Renal cortical epithelial cell (primary cell): ENCODE measurements at regions not wholly inside any gene's neighbourhood (a gene's known extent, or its start where the extent isn't known, plus 50 kb on each side); places are given as distances from the start of the nearest gene placed in this dataset.
A peak's percentile ranks its signal among the peaks of the same experiment; 100 is the strongest.

ENCODE experiments used
- DNase-seq: peaks from one replicate; pipeline ENCODE4 v3.0.0-alpha.2; 2011; ENCODE audit warnings: low read depth

DNA sequence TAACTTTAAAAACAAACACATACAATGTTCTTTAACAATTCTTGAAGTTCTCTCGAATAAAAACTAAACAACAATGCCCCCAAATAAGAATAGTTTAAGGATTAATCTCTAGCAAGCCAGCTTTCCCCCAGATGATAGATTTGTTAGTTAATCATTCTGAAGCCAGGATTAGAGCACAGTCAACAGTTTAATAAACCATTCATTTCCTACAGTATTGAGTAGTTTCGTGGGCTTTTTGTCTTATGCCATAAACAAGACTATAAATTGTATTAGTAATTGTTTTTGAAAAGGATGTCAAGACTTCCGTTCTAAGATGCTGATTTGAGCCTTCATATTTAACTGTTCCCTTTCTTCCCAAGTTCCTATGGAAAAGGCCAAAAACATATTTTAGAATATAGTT, 136.6 kb downstream of the PIK3R1 start:
- DNase-seq, result peak; percentile 51

GRCh38 chr5:68353605-68354004, 138.0 kb downstream of the PIK3R1 start:
- no peak for DNase-seq

GRCh38 chr5:68354315-68354714, 138.8 kb downstream of the PIK3R1 start:
- DNase-seq, result no peak

- no peak for DNase-seq
Observed at GRCh38 chr5:68356216-68356615, 140.7 kb downstream of the PIK3R1 start.

GRCh38 chr5:68356623-68357022, 141.1 kb downstream of the PIK3R1 start:
- no peak for DNase-seq

GRCh38 chr5:68359699-68360098, 144.1 kb downstream of the PIK3R1 start:
- DNase-seq, result no peak

DNA sequence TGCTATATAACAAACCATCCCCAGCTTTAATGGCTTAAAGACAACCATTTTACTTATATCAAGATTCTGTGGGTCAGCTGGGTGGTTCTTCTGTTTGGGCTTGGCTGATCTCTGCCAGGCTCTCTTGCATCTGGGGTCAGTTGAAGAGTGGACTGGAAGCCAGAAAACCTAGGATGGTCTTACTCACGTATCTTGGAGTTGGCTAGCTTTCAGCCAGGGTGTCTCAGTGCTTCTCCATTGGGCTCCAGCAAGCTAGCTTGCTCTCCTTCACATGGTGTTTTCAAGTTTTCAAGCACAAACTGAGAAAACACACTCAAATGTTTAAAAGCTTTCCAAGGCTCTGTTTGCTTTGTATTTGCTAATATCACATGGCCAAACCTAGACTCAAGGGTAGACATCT, 146.8 kb downstream of the PIK3R1 start:
- no peak for DNase-seq

DNA sequence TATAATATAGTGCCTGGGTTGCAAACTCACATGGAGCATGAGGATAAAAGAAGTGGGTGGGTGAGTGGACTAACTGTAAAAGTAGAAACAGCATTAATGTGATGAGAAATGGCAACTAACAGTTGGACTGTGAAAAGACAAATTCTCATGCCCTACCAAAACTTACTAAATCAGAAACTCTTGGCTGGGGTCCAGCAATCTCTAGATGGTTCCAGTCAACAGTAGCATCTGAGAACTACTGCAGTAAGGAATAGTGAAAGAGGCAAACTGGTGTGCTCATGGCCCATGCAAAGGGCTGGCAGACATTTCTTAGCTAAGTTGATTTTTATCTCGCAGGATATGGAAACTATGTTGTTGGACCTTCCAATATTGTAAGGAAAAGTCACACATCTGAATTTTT, 150.3 kb downstream of the PIK3R1 start:
- DNase-seq, result no peak

- DNase-seq, result no peak
Observed at GRCh38 chr5:68367287-68367686, 151.7 kb downstream of the PIK3R1 start.

DNA sequence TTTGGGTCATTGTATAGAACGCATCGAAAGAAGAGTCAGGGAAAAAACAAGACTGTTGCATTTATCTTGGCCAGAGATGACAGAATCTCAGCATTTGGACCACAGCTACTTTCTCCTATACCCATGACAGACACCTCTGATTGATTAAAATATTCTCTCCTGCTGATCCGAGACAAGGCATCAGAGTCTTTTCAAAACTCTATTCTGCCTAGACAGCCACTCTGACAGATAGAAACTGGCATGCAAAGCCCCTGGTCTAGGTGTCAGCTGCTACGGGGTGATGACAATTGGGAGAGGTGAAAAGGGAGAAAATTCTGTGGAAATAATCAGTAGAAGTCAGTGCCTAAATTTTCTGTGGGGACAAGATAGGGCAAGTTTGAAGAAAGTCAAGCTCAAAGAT, 152.2 kb downstream of the PIK3R1 start:
- DNase-seq, result no peak

DNA sequence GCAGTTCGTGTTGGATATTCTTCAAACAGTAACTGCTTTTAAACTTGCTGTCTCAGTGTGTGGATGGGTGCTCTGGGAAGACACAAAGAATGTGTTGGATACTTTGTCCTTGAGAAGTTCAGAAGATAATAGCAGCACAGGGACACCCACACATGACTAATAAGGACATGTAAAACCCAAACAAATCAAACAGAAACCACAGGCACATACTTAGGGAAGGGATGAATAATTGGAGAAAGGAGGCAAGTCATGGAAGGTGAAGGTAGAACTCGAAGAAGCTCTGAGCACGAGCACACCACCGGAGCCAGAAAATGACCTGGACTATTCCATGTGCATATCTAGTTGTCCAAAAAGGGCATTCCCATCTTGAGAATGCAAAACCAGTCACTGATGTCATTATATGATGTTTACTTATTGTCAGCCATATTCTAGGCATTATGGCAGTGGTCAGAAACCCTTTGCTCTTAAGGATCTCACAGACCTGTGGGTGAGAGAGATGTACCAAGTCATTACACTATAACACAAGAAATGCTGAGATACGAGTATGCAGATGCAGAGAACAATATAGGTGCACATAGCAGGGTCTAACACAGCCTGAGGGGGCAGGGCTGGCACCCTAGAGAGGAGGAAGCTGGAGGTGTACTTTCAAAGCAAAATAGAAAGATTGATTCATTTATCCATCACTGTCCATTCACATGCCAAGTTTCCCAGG, 152.9 kb downstream of the PIK3R1 start:
- DNase-seq, result peak; percentile 36

DNA sequence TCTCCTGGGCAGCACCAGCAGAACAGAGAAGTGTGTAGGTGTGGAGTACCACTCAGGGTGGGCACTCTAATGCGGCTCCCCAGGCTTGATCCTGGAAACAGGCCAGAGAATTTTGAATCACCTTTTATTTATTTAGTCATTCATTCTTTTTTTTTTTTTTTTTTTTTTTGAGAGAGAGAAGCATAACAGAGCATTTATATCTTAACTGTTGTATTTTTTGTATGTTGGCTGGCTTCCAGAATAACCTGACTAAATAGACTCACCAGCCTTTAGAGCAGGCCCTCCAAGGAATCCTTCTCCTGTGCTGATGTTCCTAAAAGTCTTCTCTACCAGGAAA, 153.4 kb downstream of the PIK3R1 start:
- DNase-seq, result peak; percentile 43

DNA sequence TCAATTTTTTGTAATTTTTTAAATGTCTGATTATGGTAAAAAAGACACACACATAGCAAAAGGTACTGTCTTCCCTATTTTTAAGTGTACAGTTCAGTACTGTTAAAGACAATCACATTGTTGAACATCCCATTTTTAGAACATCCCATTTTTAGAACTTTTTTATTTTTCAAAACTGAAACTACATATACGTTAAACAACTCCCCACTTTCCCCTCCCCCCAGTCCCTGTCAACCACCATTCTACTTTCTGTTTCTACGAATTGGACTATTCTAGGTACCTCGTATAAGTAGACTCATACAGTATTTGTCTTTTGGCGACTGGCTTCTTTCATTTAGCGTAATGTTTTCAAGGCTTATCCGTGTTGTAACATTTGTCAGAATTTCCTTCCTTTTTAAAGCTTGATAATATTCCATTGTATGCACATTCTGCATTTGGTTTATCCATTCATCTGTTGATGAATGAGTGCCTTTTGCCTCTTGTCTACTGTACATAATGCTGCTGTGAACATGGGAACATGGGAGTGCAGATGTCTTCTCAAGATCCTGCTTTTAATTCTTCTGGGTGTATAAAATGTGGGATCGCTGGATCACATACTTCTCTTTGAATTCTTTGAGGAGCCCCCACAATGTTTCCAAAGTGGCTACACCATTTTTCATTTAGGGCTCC, 154.0 kb downstream of the PIK3R1 start:
- DNase-seq, result no peak

DNA sequence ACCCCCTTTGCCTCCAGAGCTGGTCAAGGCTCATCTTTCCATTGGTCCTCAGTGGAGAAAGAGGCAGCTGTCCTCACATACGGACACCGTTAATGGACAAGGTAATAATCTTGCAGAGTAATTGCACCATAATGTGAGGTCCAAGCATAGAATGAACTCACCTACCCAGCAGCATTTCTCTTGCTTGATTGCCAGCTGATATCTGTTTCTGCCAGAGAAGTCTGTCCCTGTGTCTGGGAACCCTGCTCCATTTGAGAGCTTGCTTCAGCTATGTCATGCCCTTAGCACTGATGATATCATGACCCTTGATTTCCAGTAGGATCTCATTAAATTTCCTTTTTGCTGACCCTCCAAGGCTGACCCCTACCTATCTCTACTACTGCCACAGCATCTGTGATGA, 154.6 kb downstream of the PIK3R1 start:
- DNase-seq, result no peak

- DNase-seq, result no peak
Observed at GRCh38 chr5:68371607-68372006, 156.1 kb downstream of the PIK3R1 start.

DNA sequence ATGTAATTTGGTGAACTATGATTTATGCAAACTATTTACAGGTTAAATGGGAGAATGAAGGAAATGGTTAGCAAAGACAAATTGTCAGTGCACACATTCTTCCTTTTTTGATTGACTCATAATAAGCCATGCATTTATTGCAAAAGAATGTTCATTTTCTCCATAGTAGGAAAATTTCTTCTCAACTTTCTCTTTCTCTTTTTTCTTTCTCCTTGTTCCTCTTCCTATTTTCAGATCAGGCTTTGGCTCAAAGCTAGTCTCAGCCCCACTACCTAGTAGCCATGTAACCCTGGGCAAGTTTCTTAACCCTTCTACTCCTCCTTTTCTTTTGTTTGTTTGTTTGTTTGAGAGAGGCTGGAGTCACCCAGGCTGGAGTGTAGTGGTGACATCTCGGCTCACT, 156.6 kb downstream of the PIK3R1 start:
- DNase-seq, result no peak

GRCh38 chr5:68373050-68373449, 157.5 kb downstream of the PIK3R1 start:
- no peak for DNase-seq

DNA sequence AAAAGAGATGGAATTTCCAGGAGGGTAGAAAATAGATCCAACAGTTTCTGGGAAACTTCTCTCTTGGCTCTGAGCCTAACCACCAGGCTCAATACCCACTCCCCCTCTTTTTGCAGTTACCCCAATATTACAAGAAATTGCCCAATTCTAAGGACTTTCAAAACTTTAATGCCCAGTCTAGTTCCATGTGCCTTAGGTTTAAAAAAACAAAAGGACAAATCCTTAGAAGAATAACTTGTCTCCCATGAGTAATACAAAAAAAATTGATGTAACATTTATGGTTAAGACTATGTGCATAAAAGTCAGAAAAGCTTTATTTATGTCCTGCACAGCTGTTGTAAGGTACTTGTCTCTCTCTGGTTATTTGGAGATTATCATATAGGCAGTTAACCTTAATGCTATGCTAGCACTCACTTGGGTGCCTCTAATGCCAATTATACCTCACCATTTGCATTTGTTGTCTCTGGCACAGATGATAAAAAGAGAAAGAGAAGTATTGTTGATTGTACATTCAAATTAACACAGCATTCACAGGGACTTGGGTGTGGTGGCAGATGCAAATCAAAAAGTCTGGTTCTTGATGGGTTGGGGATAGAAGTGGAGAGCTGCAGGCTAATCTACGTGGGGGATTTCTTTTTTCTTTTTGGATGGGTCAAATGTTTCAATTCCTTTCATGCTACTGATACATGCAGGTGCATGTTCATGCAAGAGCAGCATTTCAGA, 159.4 kb downstream of the PIK3R1 start:
- DNase-seq, result no peak

DNA sequence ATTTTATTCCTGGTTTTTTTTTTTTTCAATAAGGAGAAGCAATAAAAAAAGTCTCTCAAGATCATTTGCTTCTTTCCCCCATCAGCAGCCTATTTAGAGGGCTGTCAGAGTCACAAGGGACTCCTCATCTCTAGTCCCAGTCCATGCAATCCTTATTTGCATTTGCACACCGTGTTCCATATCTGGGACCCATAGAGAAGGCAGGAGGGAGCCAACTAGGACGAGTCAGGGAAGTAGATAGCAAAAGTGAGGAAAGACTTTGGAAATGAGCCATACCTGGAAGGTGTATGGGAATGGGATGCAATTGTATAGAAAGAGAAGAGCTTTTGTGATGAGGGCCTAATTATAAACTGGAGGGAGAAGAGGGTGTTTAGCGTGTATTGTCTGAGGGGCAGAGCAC, 160.0 kb downstream of the PIK3R1 start:
- DNase-seq, result no peak

- no peak for DNase-seq
Observed at GRCh38 chr5:68376935-68377334, 161.4 kb downstream of the PIK3R1 start.

DNA sequence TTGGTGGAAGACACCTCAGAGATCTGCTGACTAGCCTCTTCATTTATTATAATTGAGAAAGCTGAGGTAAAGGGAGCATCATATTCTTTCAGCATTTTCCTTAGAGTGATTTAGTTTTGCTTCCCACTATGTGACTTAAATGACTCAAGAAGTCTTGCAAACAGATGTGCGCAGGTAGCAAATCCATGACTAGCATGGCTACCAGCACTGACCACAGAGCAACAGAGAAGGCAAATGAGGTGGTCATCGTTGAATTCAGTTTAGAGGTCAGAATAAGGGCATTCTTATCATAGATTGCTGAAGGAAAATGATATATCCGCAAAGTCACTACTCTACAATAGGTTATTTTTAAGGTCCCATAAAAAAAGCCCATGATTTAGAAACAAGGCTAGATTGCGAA, 162.2 kb downstream of the PIK3R1 start:
- DNase-seq, result no peak

- no peak for DNase-seq
Observed at GRCh38 chr5:68378204-68378820, 162.8 kb downstream of the PIK3R1 start.
